Ectodermal cell (in vitro differentiated cells): ENCODE measurements at regions not wholly inside any gene's neighbourhood (a gene's known extent, or its start where the extent isn't known, plus 50 kb on each side); places are given as distances from the start of the nearest gene placed in this dataset.
"Not testable (repeated sequence)": the region's sequence is repeated elsewhere in the genome, so short reads cannot be mapped to it uniquely, and the experiment has no call there.

Experiments used
- H3K27ac ChIP-seq: 2 replicates; pipeline ENCODE4 v1.7.0; 2013; ENCODE audit warnings: mild to moderate bottlenecking, low read depth, low read length; ENCODE audit not compliant: insufficient read depth, poor library complexity, severe bottlenecking
- H3K27me3 ChIP-seq: 2 replicates; pipeline ENCODE4 v1.7.0; 2013; ENCODE audit warnings: mild to moderate bottlenecking, low read length; ENCODE audit not compliant: insufficient read depth, control insufficient read depth, poor library complexity, severe bottlenecking
- H3K36me3 ChIP-seq: one replicate; pipeline ENCODE4 v1.7.0; 2013; ENCODE audit warnings: low read length; ENCODE audit not compliant: control insufficient read depth, insufficient read depth
- H3K4me1 ChIP-seq: one replicate; pipeline ENCODE4 v1.7.0; 2013; ENCODE audit warnings: low read length; ENCODE audit not compliant: control insufficient read depth, insufficient read depth
- H3K4me3 ChIP-seq: 2 replicates; pipeline ENCODE4 v1.7.0; 2013; ENCODE audit warnings: low read depth, low read length, control low read depth; ENCODE audit not compliant: insufficient read depth
- H3K9me3 ChIP-seq: 2 replicates; pipeline ENCODE4 v1.7.0; 2013; ENCODE audit warnings: mild to moderate bottlenecking, low read length, moderate library complexity; ENCODE audit not compliant: control insufficient read depth
- WGBS, 2 experiments: methylation state at CpG; one replicate each; pipeline ENCODE4 v1.1.7; 2013; ENCODE audit warnings: missing lambda C conversion rate in 2 of 2; 5-methylcytosine and 5-hydroxymethylcytosine counted together

GRCh38 chr15:25169318-25169717 lies 214.5 kb downstream of the SNRPN start:
- Histone ChIP-seq H3K27ac (no peak overlapping the region), H3K4me3 (no peak overlapping the region), H3K27me3 (no peaks in the 10 kb centered on the region), H3K36me3 (no peaks in the 10 kb centered on the region), H3K9me3 (peaks cover 3% of the 10 kb centered on the region), H3K4me1 (no peaks in the 10 kb centered on the region)
- WGBS, 2 experiments, result 88 to 90% methylated on average over 15 of the region's 15 CpGs

DNA sequence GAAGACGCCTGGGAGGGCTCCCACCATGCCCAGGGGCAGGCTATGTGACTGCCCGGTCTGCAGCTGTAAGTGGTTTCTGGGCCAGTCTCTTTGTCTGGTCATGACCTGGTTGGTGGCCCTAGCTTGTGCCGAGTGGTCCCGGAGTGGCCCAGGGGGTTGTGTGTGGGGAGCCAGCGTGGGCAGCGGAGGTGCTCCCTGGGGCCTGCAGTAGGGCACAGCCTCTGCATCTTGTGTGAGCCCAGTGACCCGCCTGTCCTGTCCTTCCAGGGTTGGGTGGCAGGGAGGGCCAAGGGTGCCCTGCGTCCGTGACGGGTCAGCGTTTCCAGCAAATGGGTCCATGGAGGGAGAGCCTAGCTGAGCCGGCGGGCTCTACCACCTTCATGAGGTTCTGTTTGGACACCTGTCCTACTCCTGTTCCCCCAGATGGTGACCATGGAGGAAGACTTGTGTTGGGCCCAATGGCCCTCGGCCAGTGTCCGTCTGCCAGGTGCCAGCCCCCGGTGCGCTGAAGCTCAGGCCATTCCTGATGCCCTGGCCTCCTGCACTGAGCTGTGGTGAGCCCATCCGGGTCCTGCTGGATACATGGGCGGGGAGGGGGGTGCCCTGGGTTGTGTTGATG lies 215.4 kb downstream of the SNRPN start:
- WGBS, 2 experiments, result 87 to 90% methylated on average over 19 of the region's 19 CpGs

GRCh38 chr15:25170781-25171110 lies 216.0 kb downstream of the SNRPN start:
- Histone ChIP-seq H3K27me3 (no peaks in the 10 kb centered on the region), H3K27ac (no peak overlapping the region), H3K9me3 (peaks cover 3% of the 10 kb centered on the region), H3K36me3 (no peaks in the 10 kb centered on the region), H3K4me1 (no peaks in the 10 kb centered on the region), H3K4me3 (no peak overlapping the region)
- 77 to 84% methylated on average over 6 of the region's 6 CpGs for WGBS, 2 experiments

More for the DNA sequence above, 215.4 kb downstream of the SNRPN start:
- Histone ChIP-seq H3K27ac (no peak overlapping the region), H3K27me3 (no peaks in the 10 kb centered on the region), H3K4me1 (no peaks in the 10 kb centered on the region), H3K9me3 (peaks cover 3% of the 10 kb centered on the region), H3K4me3 (no peak overlapping the region), H3K36me3 (no peaks in the 10 kb centered on the region)

DNA sequence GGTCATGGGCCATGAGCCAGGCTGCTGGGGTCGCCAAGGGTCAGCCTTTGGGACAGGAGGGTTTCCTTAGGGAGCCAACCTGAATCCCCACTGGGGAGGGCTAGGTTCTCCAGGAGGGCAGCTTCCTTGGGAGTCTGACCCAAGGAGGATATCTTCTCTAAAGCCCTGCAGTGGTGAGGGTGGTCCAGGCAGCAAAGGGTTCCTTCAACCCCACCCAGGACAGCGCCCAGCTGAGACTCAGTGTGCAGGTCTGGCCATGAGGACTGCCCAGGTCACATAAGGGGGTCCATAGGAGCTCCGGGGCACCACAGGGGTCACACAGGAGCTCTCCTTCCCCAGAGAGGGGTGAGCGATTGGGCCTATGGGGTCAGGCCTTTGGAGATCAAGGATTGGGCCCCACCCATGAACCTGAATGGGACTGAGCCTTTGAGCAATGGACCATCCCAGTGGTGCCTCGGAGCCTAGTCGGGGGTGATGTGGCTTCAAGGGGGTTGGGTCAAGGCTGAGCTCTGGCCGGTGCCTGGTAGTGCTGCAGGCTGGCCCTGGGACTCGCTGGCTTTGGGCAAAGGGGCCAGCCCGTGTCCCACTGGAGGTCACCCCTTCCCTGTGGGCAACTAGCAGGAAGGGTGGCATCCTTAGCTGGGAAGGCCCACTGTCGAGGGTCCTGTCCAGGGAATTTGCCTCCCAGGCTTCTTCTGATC lies 216.5 kb downstream of the SNRPN start:
- H3K27ac ChIP-seq, result no peak overlapping the region
- H3K4me1 ChIP-seq, result no peaks in the 10 kb centered on the region
- no peaks in the 10 kb centered on the region for H3K36me3 ChIP-seq
- H3K27me3 ChIP-seq, result no peaks in the 10 kb centered on the region
- 79 to 85% methylated on average over 10 of the region's 10 CpGs for WGBS, 2 experiments
- H3K4me3 ChIP-seq, result no peak overlapping the region
- H3K9me3 ChIP-seq, result peaks cover 3% of the 10 kb centered on the region

DNA sequence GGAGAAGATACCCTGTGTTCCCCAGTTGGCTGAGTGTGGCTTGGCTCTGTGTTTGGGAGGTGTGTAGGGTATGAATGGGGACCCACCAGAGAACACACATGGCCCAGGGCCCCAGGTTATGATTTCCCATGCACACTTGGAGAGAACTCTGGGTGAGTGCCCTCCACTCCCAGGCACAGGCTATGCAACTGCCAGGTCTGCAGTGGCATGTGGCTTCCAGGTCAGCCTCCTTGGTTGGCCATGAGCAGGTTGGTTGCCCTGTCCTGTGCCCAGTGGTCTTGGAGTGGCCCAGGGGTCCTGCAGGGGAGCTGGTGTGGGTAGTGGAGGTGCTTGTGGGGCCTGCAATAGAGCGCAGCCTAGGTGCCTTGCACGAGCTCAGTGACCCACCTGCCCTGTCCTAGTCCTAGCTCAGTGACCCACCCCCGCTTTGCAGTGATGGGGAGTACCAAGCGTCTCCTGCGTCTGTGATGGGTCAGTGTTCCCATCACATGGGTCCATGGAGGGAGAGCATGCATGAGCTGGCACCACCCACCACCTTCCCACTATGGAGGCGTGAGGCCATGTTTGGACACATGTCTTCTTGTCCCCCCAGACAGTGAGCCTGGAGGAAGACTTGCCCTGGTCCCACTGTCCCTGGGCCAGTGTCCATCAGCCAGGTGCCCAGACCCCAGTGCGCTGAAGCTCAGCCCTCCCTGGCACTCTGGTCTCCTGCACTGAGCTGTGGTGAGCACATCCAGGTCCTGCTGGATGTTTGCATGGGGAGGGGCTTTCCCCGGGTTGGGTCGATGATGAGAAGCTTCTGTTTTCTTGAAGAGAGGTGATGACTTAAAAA lies 217.3 kb downstream of the SNRPN start:
- no peak overlapping the region for H3K27ac ChIP-seq
- WGBS, 2 experiments, result 91 to 92% methylated on average over 9 of the region's 9 CpGs
- no peak overlapping the region for H3K4me3 ChIP-seq
- no peaks in the 10 kb centered on the region for H3K36me3 ChIP-seq
- H3K9me3 ChIP-seq, result peaks cover 3% of the 10 kb centered on the region
- no peaks in the 10 kb centered on the region for H3K4me1 ChIP-seq
- no peaks in the 10 kb centered on the region for H3K27me3 ChIP-seq

GRCh38 chr15:25172691-25173090 lies 217.9 kb downstream of the SNRPN start:
- WGBS, 2 experiments, result 80 to 83% methylated on average over 6 of the region's 6 CpGs
- Histone ChIP-seq H3K4me1 (no peaks in the 10 kb centered on the region), H3K4me3 (no peak overlapping the region), H3K27ac (no peak overlapping the region), H3K9me3 (peaks cover 3% of the 10 kb centered on the region), H3K36me3 (no peaks in the 10 kb centered on the region), H3K27me3 (no peaks in the 10 kb centered on the region)

GRCh38 chr15:25173241-25174028 lies 218.6 kb downstream of the SNRPN start:
- 89% methylated on average over 13 of the region's 13 CpGs for WGBS, 2 experiments
- H3K4me1 ChIP-seq, result no peaks in the 10 kb centered on the region
- peaks cover 3% of the 10 kb centered on the region for H3K9me3 ChIP-seq
- no peaks in the 10 kb centered on the region for H3K27me3 ChIP-seq
- no peak overlapping the region for H3K4me3 ChIP-seq
- H3K27ac ChIP-seq, result no peak overlapping the region
- no peaks in the 10 kb centered on the region for H3K36me3 ChIP-seq

GRCh38 chr15:25174149-25174548 lies 219.4 kb downstream of the SNRPN start:
- 90 to 91% methylated on average over 10 of the region's 10 CpGs for WGBS, 2 experiments
- H3K4me1 ChIP-seq, H3K9me3 ChIP-seq, H3K27me3 ChIP-seq, H3K36me3 ChIP-seq, H3K27ac ChIP-seq, H3K4me3 ChIP-seq: not testable (repeated sequence)

DNA sequence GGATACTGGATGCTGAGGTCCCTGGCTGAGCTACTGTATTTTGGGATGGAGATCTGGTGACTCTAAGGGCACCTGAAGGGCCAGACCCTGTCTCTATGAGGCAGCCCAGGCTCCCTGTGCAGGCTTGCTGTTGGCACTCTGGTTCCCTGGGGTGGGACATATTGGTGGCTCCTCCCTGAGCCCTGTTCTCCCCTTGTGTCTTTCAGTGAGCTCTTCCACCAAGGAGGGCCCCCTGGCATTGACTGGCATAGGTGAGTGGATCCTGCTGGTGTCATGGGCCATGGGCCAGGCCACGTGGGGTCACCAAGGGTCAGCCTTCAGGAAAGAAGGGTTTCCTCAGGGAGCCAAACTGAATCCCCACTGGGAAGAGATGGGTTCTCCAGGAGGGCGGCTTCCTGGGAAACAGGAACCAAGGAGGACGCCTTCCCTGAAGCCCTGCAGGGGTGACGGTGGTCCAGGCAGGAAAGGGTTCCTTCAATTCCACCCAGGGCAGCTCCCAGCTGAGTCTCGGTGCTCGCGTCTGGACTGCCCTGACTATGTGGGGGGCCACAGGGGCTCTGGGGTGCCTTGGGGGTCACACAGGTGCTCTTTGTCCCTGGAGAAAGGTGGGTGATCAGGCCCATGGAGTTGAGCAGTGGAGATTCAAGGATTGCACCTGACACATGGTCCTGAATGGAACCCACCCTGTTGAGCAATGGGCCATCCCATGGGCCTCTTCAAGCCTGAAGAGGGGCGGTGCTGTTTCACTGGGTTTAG lies 220.4 kb downstream of the SNRPN start:
- Histone ChIP-seq H3K9me3 (peaks cover 3% of the 10 kb centered on the region), H3K36me3 (no peaks in the 10 kb centered on the region), H3K4me3 (no peak overlapping the region), H3K27ac (no peak overlapping the region), H3K27me3 (no peaks in the 10 kb centered on the region), H3K4me1 (no peaks in the 10 kb centered on the region)
- 84 to 87% methylated on average over 8 of the region's 8 CpGs for WGBS, 2 experiments
